ENCODE measurements at regions not wholly inside any gene's neighbourhood (a gene's known extent, or its start where the extent isn't known, plus 50 kb on each side); places are given as distances from the start of the nearest gene placed in this dataset.

DNA sequence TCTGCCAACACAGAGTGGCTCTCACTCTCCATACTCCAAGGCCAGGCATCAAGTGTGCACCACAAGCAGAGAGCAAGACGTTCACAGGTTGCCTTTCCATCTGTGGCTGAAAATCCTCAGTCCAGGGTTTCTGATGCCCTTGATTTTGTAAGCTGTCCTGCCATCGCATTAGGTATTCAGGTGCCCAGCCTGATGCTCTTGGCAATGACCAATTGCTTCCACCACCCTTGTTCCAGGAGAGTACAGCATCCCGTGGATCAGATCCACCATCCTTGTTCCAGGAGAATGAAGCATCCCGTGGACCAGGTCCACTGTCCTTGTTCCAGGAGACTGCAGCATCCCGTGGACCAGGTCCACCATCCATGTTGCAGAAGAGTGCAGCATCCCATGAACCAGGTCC, 133.4 kb upstream of the GPC1 start:
- H3K9me2 ChIP-seq (replicated peaks; ENCODE audit: low read length), result no peaks in the 10 kb centered on the region
- H2AFZ ChIP-seq (ENCODE audit: low read length), result no peak overlapping the region
- intact Hi-C loops (cut with micrococcal nuclease), result no loop called here
- no peak overlapping the region for H3K27ac ChIP-seq (ENCODE audit: low read length)
- H3K4me1 ChIP-seq (ENCODE audit: insufficient read depth, low read length), result no peaks in the 10 kb centered on the region
- ATAC-seq, result no peak
- ChIA-PET POLR2A (ENCODE audit: unreplicated experiment) (no interaction called here), CTCF (no interaction called here)
- no peaks in the 10 kb centered on the region for H3K9me3 ChIP-seq (ENCODE audit: low read length)
- H3F3A ChIP-seq (ENCODE audit: low read length, unreplicated experiment), result no peaks in the 10 kb centered on the region
- no TSS peak for BruUV-seq (replicated peaks)
- no peak overlapping the region for H3K4me3 ChIP-seq (ENCODE audit: low read length)
- H4K20me1 ChIP-seq (ENCODE audit: low read length), result no peaks in the 10 kb centered on the region
- no peak overlapping the region for H3K4me2 ChIP-seq (ENCODE audit: low read length)
- H3K27me3 ChIP-seq (ENCODE audit: low read length), result peaks cover 14% of the 10 kb centered on the region; the same call in 1 of the 2 replicates
- H3K79me2 ChIP-seq (ENCODE audit: low read length), result no peaks in the 10 kb centered on the region
- no peak for DNase-seq
- no peaks in the 10 kb centered on the region for H3K36me3 ChIP-seq (ENCODE audit: low read depth, low read length)
- no peak overlapping the region for H3K9ac ChIP-seq (ENCODE audit: low read length)
- TF ChIP-seq, protein P1, sequence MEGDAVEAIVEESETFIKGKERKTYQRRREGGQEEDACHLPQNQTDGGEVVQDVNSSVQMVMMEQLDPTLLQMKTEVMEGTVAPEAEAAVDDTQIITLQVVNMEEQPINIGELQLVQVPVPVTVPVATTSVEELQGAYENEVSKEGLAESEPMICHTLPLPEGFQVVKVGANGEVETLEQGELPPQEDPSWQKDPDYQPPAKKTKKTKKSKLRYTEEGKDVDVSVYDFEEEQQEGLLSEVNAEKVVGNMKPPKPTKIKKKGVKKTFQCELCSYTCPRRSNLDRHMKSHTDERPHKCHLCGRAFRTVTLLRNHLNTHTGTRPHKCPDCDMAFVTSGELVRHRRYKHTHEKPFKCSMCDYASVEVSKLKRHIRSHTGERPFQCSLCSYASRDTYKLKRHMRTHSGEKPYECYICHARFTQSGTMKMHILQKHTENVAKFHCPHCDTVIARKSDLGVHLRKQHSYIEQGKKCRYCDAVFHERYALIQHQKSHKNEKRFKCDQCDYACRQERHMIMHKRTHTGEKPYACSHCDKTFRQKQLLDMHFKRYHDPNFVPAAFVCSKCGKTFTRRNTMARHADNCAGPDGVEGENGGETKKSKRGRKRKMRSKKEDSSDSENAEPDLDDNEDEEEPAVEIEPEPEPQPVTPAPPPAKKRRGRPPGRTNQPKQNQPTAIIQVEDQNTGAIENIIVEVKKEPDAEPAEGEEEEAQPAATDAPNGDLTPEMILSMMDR (conservative IDR thresholded peaks at IDR 0.05; ENCODE audit: low read depth, low read length), result no peak
- no peak for TF ChIP-seq EZH2phosphoT487 (IDR thresholded peaks at IDR 0.05; ENCODE audit: borderline replicate concordance, low read length)
- TF ChIP-seq EZH2 (IDR thresholded peaks at IDR 0.05; ENCODE audit: low read length, unreplicated experiment), result no peak

DNA sequence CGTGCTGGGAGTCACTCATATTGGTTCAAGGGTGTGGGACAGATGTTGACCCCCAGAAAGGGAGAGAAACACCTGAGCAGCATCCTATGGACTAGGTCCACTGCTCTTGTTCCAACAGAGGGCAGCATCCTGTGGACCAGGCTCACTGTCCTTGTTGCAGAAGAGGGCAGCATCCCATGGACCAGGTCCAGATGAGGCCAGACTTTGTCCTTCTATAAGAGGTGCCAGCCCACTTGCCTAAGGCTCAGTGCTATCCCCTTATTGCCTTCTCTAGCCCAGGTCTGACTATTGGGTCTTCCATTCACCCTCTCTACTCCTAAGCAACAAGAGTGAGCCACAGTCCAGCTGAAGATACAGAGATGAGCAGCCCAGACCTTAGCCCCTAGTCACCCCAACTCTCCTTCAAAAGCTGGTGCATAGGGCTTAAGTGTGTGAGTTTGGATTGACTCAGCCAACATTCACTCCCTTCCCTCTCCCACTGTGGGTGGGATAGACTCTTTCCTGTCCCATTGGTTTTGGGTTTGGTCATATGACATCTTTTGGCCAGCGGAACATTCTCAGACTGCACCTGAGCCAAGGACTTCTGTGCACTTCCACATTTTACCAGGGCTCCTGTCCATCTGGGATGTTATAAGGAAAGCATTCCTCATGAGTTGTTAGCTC, 132.4 kb upstream of the GPC1 start:
- H3K36me3 ChIP-seq (ENCODE audit: low read depth, low read length), result no peaks in the 10 kb centered on the region
- no peak for TF ChIP-seq EZH2 (IDR thresholded peaks at IDR 0.05; ENCODE audit: low read length, unreplicated experiment)
- H4K20me1 ChIP-seq (ENCODE audit: low read length), result no peaks in the 10 kb centered on the region
- no peaks in the 10 kb centered on the region for H3K79me2 ChIP-seq (ENCODE audit: low read length)
- no TSS peak for BruUV-seq (replicated peaks)
- H3F3A ChIP-seq (ENCODE audit: low read length, unreplicated experiment), result no peaks in the 10 kb centered on the region
- POLR2A ChIA-PET (ENCODE audit: unreplicated experiment), result no interaction called here
- H3K9me2 ChIP-seq (replicated peaks; ENCODE audit: low read length), result no peaks in the 10 kb centered on the region
- H3K9me3 ChIP-seq (ENCODE audit: low read length), result no peaks in the 10 kb centered on the region
- CTCF ChIA-PET, result no interaction called here
- no peak overlapping the region for H3K27ac ChIP-seq (ENCODE audit: low read length)
- intact Hi-C loops (cut with micrococcal nuclease), result no loop called here
- H2AFZ ChIP-seq (ENCODE audit: low read length), result no peak overlapping the region
- no peaks in the 10 kb centered on the region for H3K4me1 ChIP-seq (ENCODE audit: insufficient read depth, low read length)
- H3K4me3 ChIP-seq (ENCODE audit: low read length), result no peak overlapping the region
- peaks cover 14% of the 10 kb centered on the region; the same call in 1 of the 2 replicates for H3K27me3 ChIP-seq (ENCODE audit: low read length)
- no peak overlapping the region for H3K4me2 ChIP-seq (ENCODE audit: low read length)
- no peak overlapping the region for H3K9ac ChIP-seq (ENCODE audit: low read length)
- DNase-seq, result no peak
- no peak for ATAC-seq

DNA sequence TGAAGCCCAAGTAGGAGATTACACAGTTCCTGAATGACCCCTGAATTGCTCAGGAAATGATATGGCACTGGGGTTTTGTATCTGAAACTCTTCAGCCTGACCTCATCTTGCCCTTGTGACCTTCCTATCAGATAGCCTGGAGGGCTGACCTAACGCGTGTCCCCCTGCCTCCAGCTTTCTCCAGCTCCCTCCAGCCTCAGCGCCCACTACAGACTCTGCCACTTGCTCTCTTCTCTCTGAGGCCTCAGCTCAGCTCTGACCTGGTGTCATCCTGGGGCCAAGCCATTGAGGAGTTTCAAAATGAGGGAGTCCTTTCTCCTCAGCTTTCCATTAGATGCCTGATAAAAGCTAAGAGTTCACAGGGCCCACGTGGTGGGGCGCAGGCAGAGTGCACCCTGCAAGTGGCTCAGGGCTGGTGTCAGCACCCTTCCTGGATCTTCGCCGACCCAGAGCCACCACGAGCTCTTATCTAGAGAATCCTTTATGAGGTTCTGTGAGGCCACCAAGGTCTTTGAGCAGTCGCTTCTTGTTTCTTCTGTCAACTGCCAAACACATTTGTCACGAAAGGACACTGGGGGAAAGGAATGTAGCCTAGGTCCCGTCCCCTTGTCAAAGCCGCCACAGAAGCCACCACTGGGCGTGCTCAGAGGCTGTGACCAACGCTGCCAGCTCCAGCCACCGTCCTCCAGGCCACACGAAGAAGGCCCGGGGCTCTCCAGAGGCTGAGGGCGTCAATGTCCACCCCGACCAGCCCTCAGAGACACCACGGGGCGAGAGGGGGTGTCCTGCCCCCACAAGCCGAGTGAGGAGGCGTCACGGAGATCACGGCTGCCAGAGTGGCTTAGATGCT, 131.3 kb upstream of the GPC1 start:
- intact Hi-C loops (cut with micrococcal nuclease), result no loop called here
- CTCF ChIA-PET, result no interaction called here

More for the DNA sequence above, 131.3 kb upstream of the GPC1 start:
- no peaks in the 10 kb centered on the region for H3K9me2 ChIP-seq (replicated peaks; ENCODE audit: low read length)
- no peaks in the 10 kb centered on the region for H3K4me1 ChIP-seq (ENCODE audit: insufficient read depth, low read length)
- DNase-seq (no peak), ATAC-seq (no peak)
- POLR2A ChIA-PET (ENCODE audit: unreplicated experiment), result interaction anchor here (0.6 kb wide), 1 partner anchor 66 kb away, joined by 3 read pairs; no protein-coding TSS in a partner anchor
- no peaks in the 10 kb centered on the region for H3K79me2 ChIP-seq (ENCODE audit: low read length)
- no peak overlapping the region for H2AFZ ChIP-seq (ENCODE audit: low read length)
- H3F3A ChIP-seq (ENCODE audit: low read length, unreplicated experiment), result no peaks in the 10 kb centered on the region
- peaks cover 14% of the 10 kb centered on the region; the same call in 1 of the 2 replicates for H3K27me3 ChIP-seq (ENCODE audit: low read length)
- no peak overlapping the region for H3K4me3 ChIP-seq (ENCODE audit: low read length)
- no peaks in the 10 kb centered on the region for H3K9me3 ChIP-seq (ENCODE audit: low read length)
- no peak overlapping the region for H3K9ac ChIP-seq (ENCODE audit: low read length)
- TF ChIP-seq, protein P1 (conservative IDR thresholded peaks at IDR 0.05; ENCODE audit: low read depth, low read length), result no peak
- TF ChIP-seq EZH2 (IDR thresholded peaks at IDR 0.05; ENCODE audit: low read length, unreplicated experiment) (no peak), EZH2phosphoT487 (IDR thresholded peaks at IDR 0.05; ENCODE audit: borderline replicate concordance, low read length) (no peak)
- no peaks in the 10 kb centered on the region for H4K20me1 ChIP-seq (ENCODE audit: low read length)
- H3K36me3 ChIP-seq (ENCODE audit: low read depth, low read length), result no peaks in the 10 kb centered on the region
- H3K27ac ChIP-seq (ENCODE audit: low read length), result no peak overlapping the region
- BruUV-seq (replicated peaks), result no TSS peak
- H3K4me2 ChIP-seq (ENCODE audit: low read length), result no peak overlapping the region
